K562 (cell line): ENCODE measurements at regions not wholly inside any gene's neighbourhood (a gene's known extent, or its start where the extent isn't known, plus 50 kb on each side); places are given as distances from the start of the nearest gene placed in this dataset.

Source experiments
- ATAC-seq: fragments of 200-7000 bp; cut with Tn5 transposase; 3 replicates; pipeline ENCODE4 v1.9.1; 2020; ENCODE audit warnings: moderate library complexity
- BruUV-seq: library from RNA; stranded (reverse); fragments of 400-500 nt; replicated peaks from 2 replicates; lab custom pipeline; 2021; lab: Mats Ljungman, UMichigan
- CTCF ChIA-PET: fragments of 300-600 bp; formaldehyde crosslinking; extraction: SDS; loops from one replicate; lab custom pipeline; 2021; ENCODE audit warnings: low intra/inter-chr PET ratio; lab: Yijun Ruan, JAX
- POLR2A ChIA-PET: fragments of 300-600, 350-650 bp; sonication (Branson Sonifier 250); formaldehyde crosslinking; extraction: SDS; loops from one replicate; lab custom pipeline; 2021; ENCODE audit warnings: antibody characterized with exemption, inconsistent platforms; lab: Yijun Ruan, JAX
- DNase-seq, 4 experiments: peaks; one replicate each; pipeline versions ENCODE4 v3.0.0 to v3.0.0-alpha.2; 2011 to 2018; ENCODE audit warnings: low spot score in 3 of 4, mixed read lengths in 3 of 4; ENCODE audit errors: extremely low read depth in 1 of 4
- FAIRE-seq: peaks from 2 replicates; lab custom pipeline; 2011; peaks lifted over from hg19 to GRCh38; lab: Jason Lieb, UNC
- H2AFZ ChIP-seq: 2 replicates; pipeline ENCODE4 v1.6.0; 2011; ENCODE audit warnings: low read depth, low read length, control low read depth, inconsistent platforms
- H3K27ac ChIP-seq: fragments of 200-600 bp; 3 replicates; pipeline ENCODE4 v1.8.0; 2011; ENCODE audit warnings: low read depth, mild to moderate bottlenecking, control low read depth, inconsistent platforms, low read length, moderate library complexity, mixed read lengths; ENCODE audit errors: extremely low read depth
- H3K27me3 ChIP-seq, 2 experiments: fragments of 300-600 bp in 1 of 2; 2 replicates in 1 of 2; 3 replicates in 1 of 2; pipeline versions ENCODE4 v1.6.0 to v1.8.0; 2011; ENCODE audit warnings: inconsistent platforms in 2 of 2, low read length in 2 of 2, mild to moderate bottlenecking in 1 of 2, mixed read lengths in 1 of 2, moderate library complexity in 1 of 2; ENCODE audit not compliant: control insufficient read depth in 2 of 2, insufficient read depth in 2 of 2
- H3K36me3 ChIP-seq: fragments of 300-600 bp; 3 replicates; pipeline ENCODE4 v1.8.0; 2011; ENCODE audit warnings: mild to moderate bottlenecking, low read length, inconsistent platforms; ENCODE audit not compliant: control insufficient read depth, insufficient read depth
- H3K4me1 ChIP-seq, 2 experiments: fragments of 200-600 bp in 1 of 2; replicated peaks in 1 of 2; 2 replicates in 1 of 2; 3 replicates in 1 of 2; pipeline versions ENCODE4 v1.5.1 to v1.8.0; 2011; ENCODE audit warnings: inconsistent platforms in 2 of 2, low read length in 2 of 2, mild to moderate bottlenecking in 1 of 2, mixed read lengths in 1 of 2, moderate library complexity in 1 of 2; ENCODE audit not compliant: control insufficient read depth in 2 of 2, insufficient read depth in 2 of 2
- H3K4me2 ChIP-seq: 2 replicates; pipeline ENCODE4 v1.6.1; 2011; ENCODE audit warnings: low read length, control low read depth, inconsistent platforms, mixed read lengths; ENCODE audit not compliant: insufficient read depth
- H3K4me3 ChIP-seq: fragments of 200-600 bp; sonication (generic), shearing (Covaris generic); 2 replicates; pipeline ENCODE4 v1.5.1; 2016; ENCODE audit warnings: control low read depth, inconsistent platforms
- H3K79me2 ChIP-seq: fragments of 200-600 bp; 3 replicates; pipeline ENCODE4 v1.8.0; 2011; ENCODE audit warnings: low read length, inconsistent platforms; ENCODE audit not compliant: control insufficient read depth, insufficient read depth
- H3K9ac ChIP-seq, 2 experiments: 2 replicates each; pipeline versions ENCODE4 v1.6.0 to v1.6.1; 2011; ENCODE audit warnings: low read depth in 2 of 2, low read length in 2 of 2, control low read depth in 1 of 2, inconsistent platforms in 1 of 2, mild to moderate bottlenecking in 1 of 2, mixed read lengths in 1 of 2; ENCODE audit not compliant: insufficient read depth in 1 of 2
- H3K9me1 ChIP-seq: one replicate; pipeline ENCODE4 v1.6.0; 2011; ENCODE audit warnings: inconsistent platforms, mild to moderate bottlenecking, low read length, moderate library complexity; ENCODE audit not compliant: control insufficient read depth, insufficient read depth
- H3K9me3 ChIP-seq: replicated peaks from 2 replicates; pipeline ENCODE4 v1.5.1; 2011; ENCODE audit warnings: low read depth, low read length, inconsistent platforms; ENCODE audit not compliant: control insufficient read depth, insufficient read depth
- H4K20me1 ChIP-seq: replicated peaks from 2 replicates; pipeline ENCODE4 v1.6.1; 2011; ENCODE audit warnings: low read length, inconsistent platforms, mixed read lengths; ENCODE audit not compliant: control insufficient read depth, insufficient read depth
- GATAD2B ChIP-seq: fragments of 450-650 bp; IDR thresholded peaks from 2 replicates; pipeline ENCODE4 v1.6.1; 2017; ENCODE audit warnings: mild to moderate bottlenecking, borderline replicate concordance
- HDAC2 ChIP-seq: fragments of 450-650 bp; IDR thresholded peaks from 2 replicates; pipeline ENCODE4 v1.6.1; 2016; ENCODE audit warnings: mild to moderate bottlenecking
- NFATC3 ChIP-seq: fragments of 450-650 bp; IDR thresholded peaks from 2 replicates; pipeline ENCODE4 v1.6.1; 2017; ENCODE audit warnings: mild to moderate bottlenecking
- NR2C1 ChIP-seq, 2 experiments: fragments of 450-650 bp; IDR thresholded peaks; 2 replicates each; pipeline ENCODE4 v1.6.1; 2017; ENCODE audit warnings: mild to moderate bottlenecking in 2 of 2, antibody characterized with exemption in 1 of 2, inconsistent platforms in 1 of 2, missing compliant biosample characterization in 1 of 2, missing genetic modification characterization in 1 of 2
- PHF21A ChIP-seq: fragments of 450-650 bp; IDR thresholded peaks from 2 replicates; pipeline ENCODE4 v1.6.1; 2017; ENCODE audit warnings: low read depth, borderline replicate concordance
- PYGO2 ChIP-seq: fragments of 450-650 bp; IDR thresholded peaks from 2 replicates; pipeline ENCODE4 v1.6.1; 2016; ENCODE audit warnings: mild to moderate bottlenecking, missing genetic modification characterization, moderate library complexity, missing compliant biosample characterization
- RCOR1 ChIP-seq, 2 experiments: IDR thresholded peaks; 2 replicates each; pipeline ENCODE4 v1.6.1; 2012; ENCODE audit warnings: low read depth in 2 of 2, low read length in 2 of 2, borderline replicate concordance in 1 of 2, improper control_type of control experiment in 1 of 2
- RNF2 ChIP-seq: sonication (generic); IDR thresholded peaks from 2 replicates; pipeline ENCODE4 v1.6.1; 2016
- SRF ChIP-seq, 2 experiments: fragments of 250-450, 450-650 bp in 1 of 2; sonication (Bioruptor Pico) in 1 of 2; sonication (generic) in 1 of 2; formaldehyde crosslinking; IDR thresholded peaks; 2 replicates each; pipeline versions ENCODE4 v1.5.0 to v1.5.1; 2020 to 2022; ENCODE audit warnings: mild to moderate bottlenecking in 1 of 2, missing genetic modification reagents in 1 of 2
- WGBS: fragments of 100-300 bp; shearing (Covaris generic); methylation state at CpG from one replicate; pipeline ENCODE4 v1.1.6; 2016; ENCODE audit warnings: low coverage, mixed read lengths; ENCODE audit not compliant: insufficient coverage; ENCODE audit errors: missing lambda C conversion rate; 5-methylcytosine and 5-hydroxymethylcytosine counted together
- in situ Hi-C: fragments of 300-500 bp; cut with MboI; formaldehyde crosslinking; loops from 4 replicates; pipeline ENCODE4 v1.15.0; 2018; ENCODE audit warnings: inconsistent platforms, mixed read lengths
- intact Hi-C: fragments of 100-400 bp; cut with micrococcal nuclease; formaldehyde crosslinking; loops from 2 replicates; pipeline ENCODE4 v1.14.2; 2022

- DNase-seq: no peak
- no TSS peak for BruUV-seq
- no peaks in the 10 kb centered on the region for H3K36me3 ChIP-seq
- H4K20me1 ChIP-seq: no peaks in the 10 kb centered on the region
- H3K4me3 ChIP-seq: no peak overlapping the region
- H3K4me2 ChIP-seq: no peak overlapping the region
- no peak for ATAC-seq
- no peak overlapping the region for H2AFZ ChIP-seq
- ChIA-PET CTCF (no interaction called here), POLR2A (no interaction called here)
- WGBS: 0% methylated on average over 2 of the region's 3 CpGs
- no peak overlapping the region for H3K27ac ChIP-seq
- in situ Hi-C loops (no loop called here), intact Hi-C loops (no loop called here)
- H3K27me3 ChIP-seq: no peaks in the 10 kb centered on the region
- H3K4me1 ChIP-seq: no peaks in the 10 kb centered on the region
- H3K9me3 ChIP-seq: no peaks in the 10 kb centered on the region
- H3K9ac ChIP-seq: no peak overlapping the region
- no peaks in the 10 kb centered on the region for H3K9me1 ChIP-seq
- TF ChIP-seq HDAC2: no peak
- TF ChIP-seq RNF2: no peak
- TF ChIP-seq GATAD2B: no peak
- no peak for TF ChIP-seq RCOR1 (IDR thresholded peaks at IDR 0.05; ENCODE audit: borderline replicate concordance in 1 of 2, low read depth in 2 of 2, low read length in 2 of 2)
- TF ChIP-seq NR2C1 (IDR thresholded peaks at IDR 0.05): no peak
- no peak for TF ChIP-seq NR2C1 (tag; IDR thresholded peaks at IDR 0.05)
- no peak for TF ChIP-seq NFATC3
- no peak for TF ChIP-seq PYGO2 (tag)
- TF ChIP-seq SRF (CRISPR knock-in tag; IDR thresholded peaks at IDR 0.05): no peak
- FAIRE-seq: no peak
- no peaks in the 10 kb centered on the region for H3K79me2 ChIP-seq
These were observed 129.3 kb upstream of the SSTR1 start for GRCh38 chr14:38078393-38078792.

DNA sequence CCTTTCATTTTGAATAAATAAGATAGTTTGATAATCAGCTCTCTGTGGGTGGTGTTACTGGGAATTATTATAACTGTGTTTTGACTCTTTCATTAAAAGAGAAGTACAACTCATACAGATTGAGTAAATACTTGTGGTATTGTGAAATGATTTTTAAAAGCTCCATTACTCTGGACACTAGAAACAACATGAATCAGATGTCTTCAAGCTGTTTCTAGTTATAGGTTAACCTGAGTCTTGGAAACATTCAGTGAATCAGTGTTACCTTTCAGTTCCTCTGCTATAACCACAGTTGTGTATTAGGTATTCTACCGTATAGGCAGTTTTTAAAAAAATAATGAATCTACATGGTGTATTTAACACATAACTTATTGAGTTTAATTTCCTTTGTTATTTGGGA lies 128.4 kb upstream of the SSTR1 start:
- no peaks in the 10 kb centered on the region for H3K79me2 ChIP-seq
- H3K27me3 ChIP-seq: no peaks in the 10 kb centered on the region
- no peak overlapping the region for H3K9ac ChIP-seq
- H3K9me1 ChIP-seq: no peaks in the 10 kb centered on the region
- no peaks in the 10 kb centered on the region for H3K36me3 ChIP-seq
- no peak for TF ChIP-seq PHF21A
- H2AFZ ChIP-seq: no peak overlapping the region
- no peaks in the 10 kb centered on the region for H4K20me1 ChIP-seq
- in situ Hi-C loops (no loop called here), intact Hi-C loops (no loop called here)
- H3K4me1 ChIP-seq: no peaks in the 10 kb centered on the region
- FAIRE-seq (no peak), ATAC-seq (no peak), DNase-seq (no peak)
- 0% methylated on average over 1 of the region's 1 CpG for WGBS
- H3K27ac ChIP-seq: no peak overlapping the region
- ChIA-PET CTCF (no interaction called here), POLR2A (no interaction called here)
- H3K9me3 ChIP-seq: no peaks in the 10 kb centered on the region
- no peak overlapping the region for H3K4me2 ChIP-seq
- no peak overlapping the region for H3K4me3 ChIP-seq
- no TSS peak for BruUV-seq
